OCI-LY7 (cell line): ENCODE measurements at regions not wholly inside any gene's neighbourhood (a gene's known extent, or its start where the extent isn't known, plus 50 kb on each side); places are given as distances from the start of the nearest gene placed in this dataset.

ENCODE experiments used
- EZH2phosphoT487 ChIP-seq: fragments of 200-600 bp; sonication (generic); IDR thresholded peaks from 2 replicates; pipeline ENCODE4 v1.6.1; 2018; ENCODE audit warnings: low read depth, borderline replicate concordance, mild to moderate bottlenecking, mixed run types, antibody characterized with exemption, low read length, moderate library complexity, mixed read lengths
- TF ChIP-seq, protein P1 (sequence below): fragments of 200-600 bp; sonication (generic); conservative IDR thresholded peaks from 2 replicates; pipeline ENCODE4 v1.5.1; 2014; ENCODE audit warnings: mild to moderate bottlenecking, antibody characterized with exemption, low read length, moderate library complexity, mixed read lengths

DNA sequence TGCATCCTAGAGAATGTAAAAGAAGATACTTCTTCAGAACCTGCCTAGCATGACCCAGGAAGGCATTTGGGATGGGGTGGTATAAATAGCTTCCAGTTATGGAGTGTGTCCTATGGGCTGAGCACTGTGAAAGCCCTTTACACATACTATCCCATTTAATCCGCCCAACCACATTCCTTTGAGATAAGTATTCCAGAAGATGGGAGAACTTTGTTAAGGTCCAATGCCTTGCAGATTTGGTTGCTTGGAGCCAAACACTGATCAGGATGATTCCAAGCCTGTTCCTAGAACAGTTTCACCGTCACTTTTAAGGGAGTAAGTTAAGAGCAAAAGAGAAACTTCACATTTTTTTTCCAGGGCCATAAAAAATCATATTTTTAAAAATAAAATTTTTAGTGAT is 82.5 kb upstream of the CLMN start:
- TF ChIP-seq, protein P1, sequence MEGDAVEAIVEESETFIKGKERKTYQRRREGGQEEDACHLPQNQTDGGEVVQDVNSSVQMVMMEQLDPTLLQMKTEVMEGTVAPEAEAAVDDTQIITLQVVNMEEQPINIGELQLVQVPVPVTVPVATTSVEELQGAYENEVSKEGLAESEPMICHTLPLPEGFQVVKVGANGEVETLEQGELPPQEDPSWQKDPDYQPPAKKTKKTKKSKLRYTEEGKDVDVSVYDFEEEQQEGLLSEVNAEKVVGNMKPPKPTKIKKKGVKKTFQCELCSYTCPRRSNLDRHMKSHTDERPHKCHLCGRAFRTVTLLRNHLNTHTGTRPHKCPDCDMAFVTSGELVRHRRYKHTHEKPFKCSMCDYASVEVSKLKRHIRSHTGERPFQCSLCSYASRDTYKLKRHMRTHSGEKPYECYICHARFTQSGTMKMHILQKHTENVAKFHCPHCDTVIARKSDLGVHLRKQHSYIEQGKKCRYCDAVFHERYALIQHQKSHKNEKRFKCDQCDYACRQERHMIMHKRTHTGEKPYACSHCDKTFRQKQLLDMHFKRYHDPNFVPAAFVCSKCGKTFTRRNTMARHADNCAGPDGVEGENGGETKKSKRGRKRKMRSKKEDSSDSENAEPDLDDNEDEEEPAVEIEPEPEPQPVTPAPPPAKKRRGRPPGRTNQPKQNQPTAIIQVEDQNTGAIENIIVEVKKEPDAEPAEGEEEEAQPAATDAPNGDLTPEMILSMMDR, result no peak
- TF ChIP-seq EZH2phosphoT487, result no peak
